Adipocyte (in vitro differentiated cells): ENCODE measurements at regions not wholly inside any gene's neighbourhood (a gene's known extent, or its start where the extent isn't known, plus 50 kb on each side); places are given as distances from the start of the nearest gene placed in this dataset.

Source experiments
- DNase-seq: peaks from one replicate; pipeline ENCODE4 v3.0.0-alpha.2; 2015; ENCODE audit warnings: low read depth
- H3K27me3 ChIP-seq: replicated peaks from 2 replicates; pipeline ENCODE4 v1.7.0; 2013; ENCODE audit warnings: mild to moderate bottlenecking, low read length, moderate library complexity; ENCODE audit not compliant: control insufficient read depth, insufficient read depth
- H3K36me3 ChIP-seq: 2 replicates; pipeline ENCODE4 v1.7.0; 2013; ENCODE audit warnings: low read length, mild to moderate bottlenecking, moderate library complexity; ENCODE audit not compliant: control insufficient read depth, insufficient read depth, severe bottlenecking
- H3K4me1 ChIP-seq: 2 replicates; pipeline ENCODE4 v1.7.0; 2013; ENCODE audit warnings: mild to moderate bottlenecking, low read length, moderate library complexity; ENCODE audit not compliant: control insufficient read depth, insufficient read depth
- H3K4me3 ChIP-seq: 2 replicates; pipeline ENCODE4 v1.7.0; 2013; ENCODE audit warnings: mild to moderate bottlenecking, low read length, moderate library complexity
- H3K9ac ChIP-seq: 2 replicates; pipeline ENCODE4 v1.7.0; 2013; ENCODE audit warnings: mild to moderate bottlenecking, low read length, moderate library complexity
- H3K9me3 ChIP-seq: 2 replicates; pipeline ENCODE4 v1.7.0; 2013; ENCODE audit warnings: mild to moderate bottlenecking, low read length, moderate library complexity; ENCODE audit not compliant: control insufficient read depth

DNA sequence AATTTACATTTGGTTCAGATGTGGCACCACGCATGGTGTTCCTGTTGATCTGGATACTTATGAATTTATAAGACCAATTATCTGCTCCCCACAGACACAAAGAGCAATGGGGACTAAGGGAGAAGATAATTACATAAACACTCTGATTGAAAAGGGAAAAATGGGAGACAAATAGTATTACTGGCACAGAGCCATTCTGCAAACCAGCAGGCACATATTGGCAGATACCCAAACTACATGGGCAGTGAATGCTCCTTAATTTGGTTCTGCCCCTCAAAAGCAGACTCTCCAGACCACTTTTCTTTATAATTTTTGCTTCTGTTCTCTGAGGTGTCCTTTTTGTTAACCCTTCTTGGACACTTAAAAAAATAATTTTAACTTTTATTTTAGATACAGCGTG, 1674.2 kb downstream of the PCDH9 start:
- Histone ChIP-seq H3K27me3 (no peaks in the 10 kb centered on the region), H3K9me3 (peaks cover 10% of the 10 kb centered on the region), H3K4me3 (no peak overlapping the region), H3K9ac (no peak overlapping the region), H3K4me1 (no peaks in the 10 kb centered on the region), H3K36me3 (no peaks in the 10 kb centered on the region)
- no peak for DNase-seq

DNA sequence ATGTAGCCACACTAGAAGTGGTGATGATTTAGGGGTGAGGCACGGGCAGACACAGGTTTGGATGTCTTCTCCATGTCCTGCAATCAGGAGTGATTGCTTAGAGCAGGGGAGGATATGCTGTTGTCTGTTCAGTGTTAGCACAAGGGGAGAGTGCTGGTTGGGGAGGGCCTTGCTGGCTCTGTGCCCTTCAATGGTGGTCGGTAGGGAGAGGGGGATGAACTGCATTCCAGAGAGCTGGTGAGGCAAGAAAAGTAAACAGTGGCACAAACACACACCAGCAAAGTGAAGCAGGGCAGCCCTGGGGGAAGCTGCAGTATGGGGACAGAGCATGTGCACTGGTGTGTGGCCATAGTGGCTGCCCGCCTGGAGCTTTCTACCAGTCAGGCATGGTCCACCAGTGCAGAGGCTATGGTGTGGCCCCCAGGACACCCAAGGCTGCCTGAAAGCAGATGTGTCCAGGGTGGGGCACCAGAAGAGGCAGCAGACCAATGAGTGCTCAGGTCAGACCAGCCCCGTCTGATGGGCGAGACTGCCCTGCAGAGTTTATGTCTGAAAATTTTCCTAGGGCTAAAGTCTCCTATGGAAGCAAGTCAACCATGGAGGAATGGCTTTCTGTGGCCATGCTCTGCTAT, 1676.9 kb downstream of the PCDH9 start:
- DNase-seq: no peak
- H3K9me3 ChIP-seq: peaks cover 19% of the 10 kb centered on the region
- H3K27me3 ChIP-seq: no peaks in the 10 kb centered on the region
- H3K4me3 ChIP-seq: no peak overlapping the region
- no peaks in the 10 kb centered on the region for H3K36me3 ChIP-seq
- H3K9ac ChIP-seq: no peak overlapping the region
- no peaks in the 10 kb centered on the region for H3K4me1 ChIP-seq

DNA sequence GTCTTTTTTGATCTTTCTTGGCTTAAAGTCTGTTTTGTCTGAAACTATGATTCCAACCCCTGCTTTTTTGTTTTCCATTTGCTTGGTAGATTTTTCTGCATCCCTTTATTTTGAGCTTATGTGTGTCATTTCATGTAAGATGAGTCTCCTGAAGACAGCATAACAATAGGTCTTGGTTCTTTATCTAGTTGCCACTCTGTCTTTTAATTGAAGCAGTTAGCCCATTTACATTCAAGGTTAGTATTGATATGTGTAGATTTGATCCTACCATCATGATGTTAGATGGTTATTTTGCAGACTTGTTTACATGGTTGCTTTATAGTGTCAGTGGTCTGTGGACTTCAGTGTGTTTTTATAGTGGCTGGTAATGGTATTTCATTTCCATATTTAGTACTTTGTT, 1678.9 kb downstream of the PCDH9 start:
- Histone ChIP-seq H3K27me3 (no peaks in the 10 kb centered on the region), H3K36me3 (no peaks in the 10 kb centered on the region), H3K9ac (no peak overlapping the region), H3K9me3 (peaks cover 19% of the 10 kb centered on the region), H3K4me1 (no peaks in the 10 kb centered on the region), H3K4me3 (no peak overlapping the region)
- DNase-seq: no peak

DNA sequence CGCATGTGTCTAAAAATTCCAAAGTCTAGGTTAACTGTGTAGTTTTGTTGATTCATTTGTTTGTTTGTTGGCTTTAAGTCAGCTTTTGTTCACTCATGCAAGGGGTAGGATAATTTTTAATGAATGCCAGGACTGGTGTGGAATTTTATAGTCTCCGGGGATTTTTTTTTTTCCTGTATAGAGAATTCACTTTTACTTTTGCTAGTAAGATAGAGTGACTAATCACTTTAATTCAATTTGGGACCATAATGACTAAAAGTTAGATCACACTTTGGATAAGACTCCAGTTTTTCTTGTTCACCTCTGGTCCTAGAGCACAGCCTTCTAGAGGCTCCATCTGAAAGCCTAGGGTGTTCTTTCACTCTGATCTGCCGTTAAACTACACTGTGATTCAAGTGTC, 1690.0 kb downstream of the PCDH9 start:
- peaks cover 4% of the 10 kb centered on the region for H3K4me1 ChIP-seq
- H3K36me3 ChIP-seq: no peaks in the 10 kb centered on the region
- DNase-seq: peak; percentile 59

DNA sequence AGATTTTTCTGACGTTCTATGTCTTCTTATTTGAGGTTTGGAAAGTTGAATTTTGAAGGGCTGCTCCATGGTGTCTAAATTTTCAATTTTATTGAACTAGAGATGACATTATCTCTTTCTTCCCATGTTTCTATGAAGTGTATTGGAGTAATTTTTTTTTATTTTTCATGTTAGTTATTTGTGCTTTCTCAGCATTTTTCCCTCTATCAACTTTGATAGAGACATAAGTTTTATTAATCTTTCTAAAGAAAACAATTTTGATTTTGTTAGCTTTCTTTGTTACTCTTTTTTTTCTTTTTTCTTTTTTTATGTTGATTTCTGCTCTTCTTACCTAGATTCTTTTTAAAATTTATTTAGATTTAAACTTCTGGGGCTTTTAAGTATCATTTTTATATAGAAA, 1694.8 kb downstream of the PCDH9 start:
- Histone ChIP-seq H3K9me3 (no peaks in the 10 kb centered on the region), H3K9ac (no peak overlapping the region), H3K27me3 (no peaks in the 10 kb centered on the region), H3K4me1 (peaks cover 4% of the 10 kb centered on the region), H3K36me3 (no peaks in the 10 kb centered on the region), H3K4me3 (no peak overlapping the region)
- DNase-seq: no peak

More for the DNA sequence above, 1690.0 kb downstream of the PCDH9 start:
- Histone ChIP-seq H3K9ac (no peak overlapping the region), H3K9me3 (no peaks in the 10 kb centered on the region), H3K4me3 (peak overlapping the region; percentile 55), H3K27me3 (no peaks in the 10 kb centered on the region)

DNA sequence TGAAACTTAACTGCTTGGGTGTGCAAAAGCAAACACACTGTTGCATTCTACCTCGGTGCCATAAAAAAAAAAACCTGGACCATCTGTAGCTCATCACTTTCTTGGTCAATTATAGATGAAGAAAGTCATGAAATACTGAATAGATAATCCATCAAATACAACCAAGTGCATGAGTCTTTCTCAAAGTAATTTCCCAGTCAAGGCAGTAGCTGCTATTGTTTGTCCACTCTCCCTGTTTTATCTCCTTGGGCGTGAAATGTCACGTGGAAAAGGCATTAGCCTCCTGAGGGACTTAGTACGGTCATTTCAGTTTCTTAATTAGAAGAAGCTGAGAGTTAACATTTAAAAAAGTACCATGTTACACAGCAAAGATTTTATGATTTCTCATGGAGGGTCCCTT, 1697.9 kb downstream of the PCDH9 start:
- no peaks in the 10 kb centered on the region for H3K27me3 ChIP-seq
- no peak for DNase-seq

DNA sequence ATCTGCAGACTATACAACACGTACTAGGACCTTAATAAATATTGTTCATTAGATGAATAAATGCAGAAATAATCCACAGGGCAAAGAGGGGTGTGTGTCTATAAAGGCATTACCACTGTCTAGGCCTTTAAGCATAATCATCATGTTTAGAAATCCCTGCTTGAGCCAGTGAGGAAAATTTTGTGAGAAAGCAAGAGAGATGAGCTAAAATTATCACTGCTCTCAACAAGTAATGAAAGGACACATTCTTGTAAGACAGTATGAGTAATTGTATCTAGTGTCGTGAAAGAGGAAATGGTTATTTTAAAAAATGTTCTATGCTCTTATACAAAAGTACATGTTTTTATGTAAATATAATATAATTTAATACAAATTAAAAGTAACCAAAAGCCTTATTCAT, 1699.4 kb downstream of the PCDH9 start:
- DNase-seq: no peak
- Histone ChIP-seq H3K4me1 (no peaks in the 10 kb centered on the region), H3K9ac (no peak overlapping the region), H3K27me3 (no peaks in the 10 kb centered on the region), H3K9me3 (no peaks in the 10 kb centered on the region), H3K36me3 (no peaks in the 10 kb centered on the region), H3K4me3 (no peak overlapping the region)

More for the DNA sequence above, 1697.9 kb downstream of the PCDH9 start:
- no peak overlapping the region for H3K9ac ChIP-seq
- no peaks in the 10 kb centered on the region for H3K9me3 ChIP-seq
- H3K4me1 ChIP-seq: no peaks in the 10 kb centered on the region
- H3K36me3 ChIP-seq: no peaks in the 10 kb centered on the region
- no peak overlapping the region for H3K4me3 ChIP-seq

DNA sequence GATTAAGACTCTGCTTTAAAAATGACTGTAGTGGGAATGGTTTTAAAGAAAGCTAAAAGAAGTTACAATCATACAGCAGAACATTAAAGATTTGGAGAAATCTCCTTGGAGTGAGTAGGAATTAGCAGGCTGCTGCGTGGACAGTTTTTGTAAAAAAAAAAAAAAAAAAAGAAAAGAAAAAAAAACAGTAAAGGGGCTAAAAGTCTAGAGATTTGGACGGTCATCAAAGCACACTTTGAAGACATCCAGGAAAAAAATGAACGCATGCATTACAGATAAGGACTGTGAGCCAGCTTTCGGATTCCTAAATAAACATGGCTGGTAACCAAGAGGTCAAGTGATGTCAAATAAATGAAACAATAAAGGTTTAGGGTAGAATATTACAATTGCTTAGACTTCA, 1700.6 kb downstream of the PCDH9 start:
- Histone ChIP-seq H3K27me3 (no peaks in the 10 kb centered on the region), H3K9ac (no peak overlapping the region), H3K36me3 (no peaks in the 10 kb centered on the region), H3K9me3 (peaks cover 3% of the 10 kb centered on the region), H3K4me3 (no peak overlapping the region), H3K4me1 (no peaks in the 10 kb centered on the region)
- DNase-seq: no peak

DNA sequence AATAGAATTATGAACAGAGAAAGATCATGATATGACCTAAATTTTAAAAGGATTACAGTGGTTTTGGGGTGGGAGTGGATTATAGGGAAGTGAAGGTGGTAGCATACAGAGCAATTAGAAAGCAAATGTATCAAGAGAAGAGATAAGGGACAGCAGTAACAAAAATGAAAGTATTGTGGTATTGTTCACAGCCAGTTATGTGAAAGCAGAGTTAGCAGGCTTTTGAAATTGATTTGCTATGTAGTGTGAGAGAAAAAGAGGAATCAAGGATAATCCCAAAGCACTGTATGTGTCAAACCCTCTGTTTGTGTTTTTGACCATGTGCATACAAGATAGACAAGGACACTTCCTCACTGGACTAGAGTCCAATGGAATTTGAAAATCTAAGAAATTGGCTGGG, 1721.4 kb downstream of the PCDH9 start:
- H3K27me3 ChIP-seq: no peaks in the 10 kb centered on the region
- H3K4me1 ChIP-seq: peaks cover 5% of the 10 kb centered on the region
- no peak overlapping the region for H3K9ac ChIP-seq
- no peak overlapping the region for H3K4me3 ChIP-seq
- no peak for DNase-seq
- peaks cover 6% of the 10 kb centered on the region for H3K9me3 ChIP-seq
- no peaks in the 10 kb centered on the region for H3K36me3 ChIP-seq

DNA sequence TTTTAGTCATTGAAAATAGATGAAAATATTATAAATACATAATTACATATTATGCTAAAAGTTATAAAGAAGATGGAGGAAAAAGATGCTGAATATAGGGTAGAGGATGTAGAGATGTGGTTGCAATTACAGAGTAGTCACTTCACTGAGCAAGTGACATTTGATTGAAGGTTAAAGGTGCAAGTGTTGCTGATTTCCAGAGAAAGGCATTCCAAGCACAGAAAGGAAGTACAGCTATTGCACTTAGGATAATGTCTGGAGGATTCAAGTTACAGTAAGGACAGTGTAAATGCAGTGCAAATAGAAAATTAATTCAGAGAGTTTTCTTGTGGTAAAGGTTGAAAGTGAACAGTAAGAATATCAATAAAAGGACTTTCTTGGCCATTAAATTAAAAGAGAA, 1721.8 kb downstream of the PCDH9 start:
- DNase-seq: no peak
- Histone ChIP-seq H3K9me3 (peaks cover 6% of the 10 kb centered on the region), H3K36me3 (no peaks in the 10 kb centered on the region), H3K4me1 (peaks cover 5% of the 10 kb centered on the region), H3K27me3 (no peaks in the 10 kb centered on the region), H3K4me3 (no peak overlapping the region), H3K9ac (no peak overlapping the region)

DNA sequence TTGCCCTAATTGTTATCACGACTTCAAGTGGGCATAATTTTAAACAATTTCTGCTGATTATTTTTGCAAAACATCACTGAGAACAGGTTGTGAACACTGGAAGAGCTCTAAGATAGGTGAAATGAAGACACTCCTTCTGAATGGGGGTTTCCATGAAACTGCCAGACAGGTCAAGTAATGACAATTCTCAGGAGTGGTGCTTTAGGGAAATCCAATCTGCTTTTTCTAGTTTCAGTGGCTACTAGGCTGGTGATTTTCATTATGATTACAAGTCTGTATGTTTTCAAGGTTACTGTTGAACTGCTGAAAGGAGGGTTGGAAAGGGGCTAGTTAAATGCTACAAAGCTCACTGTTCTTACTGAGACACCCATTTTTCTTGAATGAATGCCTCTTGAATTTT, 1724.2 kb downstream of the PCDH9 start:
- peaks cover 5% of the 10 kb centered on the region for H3K4me1 ChIP-seq
- no peaks in the 10 kb centered on the region for H3K36me3 ChIP-seq
- no peaks in the 10 kb centered on the region for H3K27me3 ChIP-seq
- H3K9ac ChIP-seq: no peak overlapping the region
- DNase-seq: no peak
- H3K4me3 ChIP-seq: no peak overlapping the region
- H3K9me3 ChIP-seq: peaks cover 6% of the 10 kb centered on the region

DNA sequence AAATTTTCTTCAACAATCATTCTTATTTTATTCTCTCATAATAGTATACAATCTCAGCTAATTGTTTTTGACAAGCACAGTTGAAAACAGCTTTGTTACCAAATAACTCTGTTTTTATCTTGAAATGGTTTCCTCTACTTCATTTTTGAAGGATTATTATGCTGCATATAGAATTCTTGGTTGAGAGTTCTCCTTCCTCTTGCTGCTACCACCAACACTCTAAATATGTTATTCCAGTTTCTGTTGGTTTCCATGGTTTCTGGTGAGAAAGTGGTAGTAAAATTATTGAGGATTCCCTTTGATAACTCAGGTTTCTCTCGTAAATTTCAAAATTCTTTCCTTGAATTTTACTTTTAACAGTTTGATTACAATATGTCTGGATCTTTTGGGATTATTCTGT, 1725.9 kb downstream of the PCDH9 start:
- H3K9ac ChIP-seq: no peak overlapping the region

More for the DNA sequence above, 1725.9 kb downstream of the PCDH9 start:
- Histone ChIP-seq H3K36me3 (no peaks in the 10 kb centered on the region), H3K4me3 (no peak overlapping the region), H3K9me3 (peaks cover 6% of the 10 kb centered on the region), H3K4me1 (peaks cover 5% of the 10 kb centered on the region), H3K27me3 (no peaks in the 10 kb centered on the region)
- no peak for DNase-seq
